Endothelial cell of umbilical vein (primary cell): ENCODE measurements at regions not wholly inside any gene's neighbourhood (a gene's known extent, or its start where the extent isn't known, plus 50 kb on each side); places are given as distances from the start of the nearest gene placed in this dataset.

Experiments
- BruUV-seq: library from RNA; stranded (reverse); fragments of 400-500 nt; replicated peaks from 2 replicates; lab custom pipeline; 2021; lab: Mats Ljungman, UMichigan
- CTCF ChIA-PET: fragments of 300-600, 350-600 bp; sonication (Branson Sonifier 250); formaldehyde crosslinking; loops from one replicate; lab custom pipeline; 2021; ENCODE audit warnings: antibody characterized with exemption, inconsistent platforms; lab: Charles Lee
- POLR2A ChIA-PET: fragments of 300-600, 350-600 bp; sonication (Branson Sonifier 250); formaldehyde crosslinking; loops from one replicate; lab custom pipeline; 2021; ENCODE audit warnings: antibody characterized with exemption, inconsistent platforms; lab: Charles Lee
- DNase-seq: peaks from one replicate; pipeline ENCODE4 v3.0.0-alpha.2; 2011; ENCODE audit warnings: low read depth, low spot score
- FAIRE-seq: peaks from 2 replicates; lab custom pipeline; 2011; peaks lifted over from hg19 to GRCh38; lab: Jason Lieb, UNC
- H2AFZ ChIP-seq: 2 replicates; pipeline ENCODE4 v1.6.0; 2012; ENCODE audit warnings: low read depth, low read length, control low read depth, inconsistent platforms
- H3K27ac ChIP-seq: 2 replicates; pipeline ENCODE4 v1.5.1; 2011; ENCODE audit warnings: low read depth, mild to moderate bottlenecking, control low read depth, low read length, moderate library complexity; ENCODE audit not compliant: insufficient read depth
- H3K27me3 ChIP-seq, 2 experiments: 2 replicates each; pipeline versions ENCODE4 v1.6.0 to v1.6.1; 2011; ENCODE audit warnings: low read length in 2 of 2, mixed read lengths in 1 of 2; ENCODE audit not compliant: control insufficient read depth in 2 of 2, insufficient read depth in 2 of 2
- H3K36me3 ChIP-seq, 2 experiments: 2 replicates in 1 of 2; 3 replicates in 1 of 2; pipeline ENCODE4 v1.5.1; 2011; ENCODE audit warnings: low read length in 2 of 2, mild to moderate bottlenecking in 1 of 2, moderate library complexity in 1 of 2; ENCODE audit not compliant: control insufficient read depth in 2 of 2, insufficient read depth in 2 of 2; ENCODE audit errors: extremely low read depth in 1 of 2
- H3K4me1 ChIP-seq: 3 replicates; pipeline ENCODE4 v1.5.1; 2011; ENCODE audit warnings: mild to moderate bottlenecking, low read length; ENCODE audit not compliant: control insufficient read depth, insufficient read depth; ENCODE audit errors: extremely low read depth
- H3K4me2 ChIP-seq: 2 replicates; pipeline ENCODE4 v1.6.1; 2011; ENCODE audit warnings: low read length, control low read depth, mixed read lengths; ENCODE audit not compliant: insufficient read depth
- H3K4me3 ChIP-seq, 3 experiments: fragments of 200-600 bp in 1 of 3; sonication (generic), shearing (Covaris generic) in 1 of 3; replicated peaks in 1 of 3; 2 replicates each; pipeline ENCODE4 v1.5.1; 2011 to 2016; ENCODE audit warnings: control low read depth in 3 of 3, low read length in 3 of 3, mild to moderate bottlenecking in 2 of 3, inconsistent platforms in 1 of 3, low read depth in 1 of 3, moderate library complexity in 1 of 3; ENCODE audit not compliant: insufficient read depth in 1 of 3
- H3K79me2 ChIP-seq: 2 replicates; pipeline ENCODE4 v1.6.0; 2012; ENCODE audit warnings: low read length, inconsistent platforms; ENCODE audit not compliant: control insufficient read depth, insufficient read depth
- H3K9ac ChIP-seq: replicated peaks from 2 replicates; pipeline ENCODE3; 2011; ENCODE audit warnings: low read length, control low read depth; ENCODE audit not compliant: insufficient read depth; ENCODE audit errors: extremely low read depth
- H3K9me1 ChIP-seq: replicated peaks from 3 replicates; pipeline ENCODE4 v1.6.0; 2011; ENCODE audit warnings: mild to moderate bottlenecking, low read length; ENCODE audit not compliant: control insufficient read depth, insufficient read depth; ENCODE audit errors: extremely low read depth
- H3K9me3 ChIP-seq: replicated peaks from 2 replicates; pipeline ENCODE4 v1.5.1; 2012; ENCODE audit warnings: low read length, inconsistent platforms; ENCODE audit not compliant: control insufficient read depth, insufficient read depth
- H4K20me1 ChIP-seq: replicated peaks from 2 replicates; pipeline ENCODE3; 2011; ENCODE audit warnings: mild to moderate bottlenecking, low read length; ENCODE audit not compliant: control insufficient read depth, insufficient read depth; ENCODE audit errors: extremely low read depth
- EZH2 ChIP-seq: IDR thresholded peaks from 2 replicates; pipeline ENCODE4 v1.6.1; 2012; ENCODE audit warnings: borderline replicate concordance, low read depth, mild to moderate bottlenecking, moderate library complexity, low read length, inconsistent platforms; ENCODE audit not compliant: severe bottlenecking
- FOS ChIP-seq: IDR thresholded peaks from 2 replicates; pipeline ENCODE4 v1.6.1; 2011; ENCODE audit warnings: mild to moderate bottlenecking, low read length, moderate library complexity, borderline replicate concordance; ENCODE audit not compliant: insufficient read depth
- GATA2 ChIP-seq: IDR thresholded peaks from 2 replicates; pipeline ENCODE4 v1.7.0; 2011; ENCODE audit warnings: low read depth, mild to moderate bottlenecking, moderate library complexity, mixed read lengths, low read length; ENCODE audit not compliant: insufficient read length, insufficient read depth
- JUN ChIP-seq: IDR thresholded peaks from 2 replicates; pipeline ENCODE4 v1.6.1; 2011; ENCODE audit warnings: borderline replicate concordance, low read depth; ENCODE audit not compliant: insufficient read length, insufficient read depth
- MYC ChIP-seq: IDR thresholded peaks from one replicate; pipeline ENCODE4 v1.6.1; 2011; ENCODE audit warnings: mild to moderate bottlenecking, low read depth, low read length
- POLR2A ChIP-seq: IDR thresholded peaks from 2 replicates; pipeline ENCODE4 v1.6.1; 2012; ENCODE audit warnings: low read depth, mild to moderate bottlenecking, control low read depth, low read length
- POLR2AphosphoS5 ChIP-seq: IDR thresholded peaks from 2 replicates; pipeline ENCODE4 v1.6.1; 2012; ENCODE audit warnings: low read depth, mild to moderate bottlenecking, control low read depth, low read length, moderate library complexity; ENCODE audit not compliant: insufficient read depth
- dilution Hi-C: fragments of 300-500 bp; cut with MboI; formaldehyde crosslinking; loops from one replicate; pipeline ENCODE4 v1.15.0; 2019; ENCODE audit warnings: low sequenced_read_pairs; ENCODE audit not compliant: extremely low pct_ligation_motif_present
- intact Hi-C: fragments of 100-400 bp; cut with micrococcal nuclease; formaldehyde crosslinking; loops from one replicate; pipeline ENCODE4 v1.10.0; 2022
- TF ChIP-seq, protein P1 (sequence below): IDR thresholded peaks from 2 replicates; pipeline ENCODE4 v1.6.1; 2011; ENCODE audit not compliant: insufficient read depth, insufficient read length
- TF ChIP-seq, protein P2 (sequence below), 2 donors: IDR thresholded peaks; 1 replicate in 1 of 2; 2 replicates in 1 of 2; pipeline ENCODE4 v1.5.1; 2011; ENCODE audit warnings: low read length in 2 of 2, mild to moderate bottlenecking in 2 of 2, moderate library complexity in 2 of 2, control low read depth in 1 of 2, inconsistent platforms in 1 of 2, low read depth in 1 of 2; ENCODE audit not compliant: insufficient read depth in 1 of 2; ENCODE audit errors: extremely low read depth in 1 of 2

DNA sequence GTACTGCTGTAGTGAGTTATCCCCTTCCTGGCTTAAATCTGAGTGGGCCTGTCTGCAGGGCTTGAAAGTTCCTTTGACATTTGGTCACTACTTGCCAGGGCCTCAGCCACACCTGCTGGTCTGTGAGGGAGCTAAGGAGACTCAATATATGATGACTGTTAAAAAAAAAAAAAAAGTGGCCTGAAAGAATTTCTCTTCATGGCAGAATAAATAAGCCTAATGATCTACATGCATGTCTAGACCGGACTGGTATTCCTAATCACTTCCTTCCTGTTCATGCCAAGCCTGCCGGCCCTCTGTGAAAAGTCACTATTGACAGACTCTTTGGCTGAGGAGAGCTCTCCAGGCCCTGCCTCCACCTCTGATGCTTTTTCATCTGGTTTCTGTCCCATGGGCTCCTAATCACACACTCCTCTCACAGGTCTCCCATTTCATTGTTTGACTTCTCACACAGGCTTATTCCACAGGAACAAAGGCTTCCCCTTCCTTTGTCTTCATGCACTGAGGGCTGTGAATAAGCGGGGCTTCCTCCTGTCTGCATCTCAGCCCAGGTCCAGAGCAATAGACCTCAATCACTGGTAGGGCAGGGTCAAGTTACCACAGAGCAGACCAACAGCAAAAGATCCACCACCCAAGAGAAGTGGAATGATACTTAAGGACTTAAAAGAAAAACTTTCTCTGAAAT lies 99.1 kb upstream of the SEC61G start:
- Histone ChIP-seq H2AFZ (no peak overlapping the region), H3K27ac (no peak overlapping the region), H4K20me1 (no peaks in the 10 kb centered on the region), H3K36me3 (no peaks in the 10 kb centered on the region), H3K9me3 (no peaks in the 10 kb centered on the region), H3K4me1 (no peaks in the 10 kb centered on the region), H3K9ac (no peak overlapping the region), H3K4me3 (no peak overlapping the region), H3K79me2 (no peaks in the 10 kb centered on the region), H3K9me1 (no peaks in the 10 kb centered on the region), H3K4me2 (no peak overlapping the region), H3K27me3 (peaks cover 10 to 15% of the 10 kb centered on the region in 2 experiments)
- POLR2A ChIA-PET = no interaction called here
- no TSS peak for BruUV-seq
- CTCF ChIA-PET = no interaction called here
- peak; percentile 19 for DNase-seq
- intact Hi-C loops = no loop called here
- TF ChIP-seq JUN (no peak), EZH2 (no peak), POLR2A (no peak), MYC (no peak), FOS (no peak), POLR2AphosphoS5 (no peak), GATA2 (no peak)
- TF ChIP-seq, protein P1, sequence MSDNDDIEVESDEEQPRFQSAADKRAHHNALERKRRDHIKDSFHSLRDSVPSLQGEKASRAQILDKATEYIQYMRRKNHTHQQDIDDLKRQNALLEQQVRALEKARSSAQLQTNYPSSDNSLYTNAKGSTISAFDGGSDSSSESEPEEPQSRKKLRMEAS = no peak
- TF ChIP-seq, protein P2, sequence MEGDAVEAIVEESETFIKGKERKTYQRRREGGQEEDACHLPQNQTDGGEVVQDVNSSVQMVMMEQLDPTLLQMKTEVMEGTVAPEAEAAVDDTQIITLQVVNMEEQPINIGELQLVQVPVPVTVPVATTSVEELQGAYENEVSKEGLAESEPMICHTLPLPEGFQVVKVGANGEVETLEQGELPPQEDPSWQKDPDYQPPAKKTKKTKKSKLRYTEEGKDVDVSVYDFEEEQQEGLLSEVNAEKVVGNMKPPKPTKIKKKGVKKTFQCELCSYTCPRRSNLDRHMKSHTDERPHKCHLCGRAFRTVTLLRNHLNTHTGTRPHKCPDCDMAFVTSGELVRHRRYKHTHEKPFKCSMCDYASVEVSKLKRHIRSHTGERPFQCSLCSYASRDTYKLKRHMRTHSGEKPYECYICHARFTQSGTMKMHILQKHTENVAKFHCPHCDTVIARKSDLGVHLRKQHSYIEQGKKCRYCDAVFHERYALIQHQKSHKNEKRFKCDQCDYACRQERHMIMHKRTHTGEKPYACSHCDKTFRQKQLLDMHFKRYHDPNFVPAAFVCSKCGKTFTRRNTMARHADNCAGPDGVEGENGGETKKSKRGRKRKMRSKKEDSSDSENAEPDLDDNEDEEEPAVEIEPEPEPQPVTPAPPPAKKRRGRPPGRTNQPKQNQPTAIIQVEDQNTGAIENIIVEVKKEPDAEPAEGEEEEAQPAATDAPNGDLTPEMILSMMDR (IDR thresholded peaks at IDR 0.05; ENCODE audit: extremely low read depth in 1 of 2, insufficient read depth in 1 of 2, low read depth in 1 of 2, low read length in 2 of 2) = no peak
- dilution Hi-C loops = no loop called here
- FAIRE-seq = peak; percentile 24
